A549 (cell line): ENCODE measurements at regions not wholly inside any gene's neighbourhood (a gene's known extent, or its start where the extent isn't known, plus 50 kb on each side); places are given as distances from the start of the nearest gene placed in this dataset.

ENCODE experiments used
- CTCF ChIP-seq: fragments of >200 bp; sonication (Bioruptor Twin); formaldehyde crosslinking; IDR thresholded peaks from 3 replicates; pipeline ENCODE4 v1.5.1; 2016
- JUN ChIP-seq, 2 experiments: fragments of >200 bp; sonication (Bioruptor Twin); formaldehyde crosslinking; IDR thresholded peaks; 2 replicates in 1 of 2; 3 replicates in 1 of 2; pipeline ENCODE4 v1.6.1; 2016 to 2017
- USF2 ChIP-seq: fragments of 450-650 bp; IDR thresholded peaks from 2 replicates; pipeline ENCODE4 v1.6.1; 2014; ENCODE audit warnings: antibody characterized with exemption

GRCh38 chr13:78065141-78065540 lies 146.5 kb upstream of the EDNRB start:
- no peak for TF ChIP-seq USF2
- no peak for TF ChIP-seq CTCF
- no peak for TF ChIP-seq JUN (IDR thresholded peaks at IDR 0.05)
